WERI-Rb-1 (cell line): ENCODE measurements at regions not wholly inside any gene's neighbourhood (a gene's known extent, or its start where the extent isn't known, plus 50 kb on each side); places are given as distances from the start of the nearest gene placed in this dataset.

Source experiments
- DNase-seq: peaks from one replicate; pipeline ENCODE4 v3.0.0-alpha.2; 2020
- H3K27ac ChIP-seq: fragments of 250-450 bp; sonication (Bioruptor Pico); 2 replicates; pipeline ENCODE4 v1.5.1; 2020; ENCODE audit warnings: mild to moderate bottlenecking, moderate library complexity
- H3K27me3 ChIP-seq: fragments of 250-450 bp; sonication (Bioruptor Pico); 2 replicates; pipeline ENCODE4 v1.5.1; 2021; ENCODE audit warnings: mild to moderate bottlenecking, low read depth, moderate library complexity; ENCODE audit not compliant: insufficient read depth, severe bottlenecking
- H3K36me3 ChIP-seq: fragments of 250-450 bp; sonication (Bioruptor Pico); 2 replicates; pipeline ENCODE4 v1.5.1; 2020; ENCODE audit warnings: mild to moderate bottlenecking, moderate library complexity
- H3K4me3 ChIP-seq: 2 replicates; pipeline ENCODE4 v1.5.1; 2011; ENCODE audit warnings: low read depth, mild to moderate bottlenecking, control low read depth, low read length
- H3K9me3 ChIP-seq: fragments of 250-450 bp; sonication (Bioruptor Pico); 2 replicates; pipeline ENCODE4 v1.5.1; 2021; ENCODE audit warnings: mild to moderate bottlenecking, moderate library complexity; ENCODE audit not compliant: severe bottlenecking
- CTCF ChIP-seq: IDR thresholded peaks from 2 replicates; pipeline ENCODE4 v1.5.1; 2011; ENCODE audit warnings: low read depth, mild to moderate bottlenecking, control low read depth, inconsistent platforms, low read length

GRCh38 chr11:27886857-27887256 lies 186.6 kb upstream of the BDNF start:
- no peaks in the 10 kb centered on the region for H3K27me3 ChIP-seq
- H3K36me3 ChIP-seq = no peaks in the 10 kb centered on the region
- TF ChIP-seq CTCF = no peak
- H3K4me3 ChIP-seq = no peak overlapping the region
- no peaks in the 10 kb centered on the region for H3K9me3 ChIP-seq
- no peak for DNase-seq
- H3K27ac ChIP-seq = no peak overlapping the region

DNA sequence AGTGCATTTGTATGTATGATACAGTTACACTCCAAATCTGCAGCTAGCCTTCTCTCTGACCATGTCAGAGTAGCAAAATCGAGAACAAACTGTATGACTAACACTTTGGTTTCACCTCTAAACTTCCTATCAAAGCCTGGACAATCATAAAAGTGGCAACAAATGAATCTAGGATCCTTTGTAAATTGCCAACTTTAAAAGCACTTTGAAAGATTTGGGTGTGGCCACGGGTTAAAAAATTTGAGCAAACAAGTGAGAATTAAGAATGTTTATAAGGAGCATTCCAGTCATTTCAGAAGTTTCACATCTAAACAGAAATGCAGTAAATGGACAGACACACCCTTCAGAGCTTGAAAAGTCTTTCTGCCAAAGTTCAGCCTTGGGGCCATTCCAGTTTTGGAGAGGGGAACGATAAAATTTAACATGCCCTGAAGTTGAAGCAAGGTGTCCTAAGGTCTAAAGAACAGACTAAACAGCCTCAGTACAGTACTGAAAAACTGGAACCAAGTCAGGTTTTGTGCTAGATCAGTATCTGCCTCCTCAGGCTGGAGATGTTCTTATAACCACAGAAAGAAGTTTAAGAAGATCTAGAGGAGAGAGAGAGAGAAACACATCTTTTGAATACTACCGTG lies 181.9 kb upstream of the BDNF start:
- H3K27ac ChIP-seq = no peak overlapping the region
- no peak for TF ChIP-seq CTCF
- no peaks in the 10 kb centered on the region for H3K9me3 ChIP-seq
- no peaks in the 10 kb centered on the region for H3K27me3 ChIP-seq
- no peaks in the 10 kb centered on the region for H3K36me3 ChIP-seq
- H3K4me3 ChIP-seq = no peak overlapping the region
- DNase-seq = no peak

DNA sequence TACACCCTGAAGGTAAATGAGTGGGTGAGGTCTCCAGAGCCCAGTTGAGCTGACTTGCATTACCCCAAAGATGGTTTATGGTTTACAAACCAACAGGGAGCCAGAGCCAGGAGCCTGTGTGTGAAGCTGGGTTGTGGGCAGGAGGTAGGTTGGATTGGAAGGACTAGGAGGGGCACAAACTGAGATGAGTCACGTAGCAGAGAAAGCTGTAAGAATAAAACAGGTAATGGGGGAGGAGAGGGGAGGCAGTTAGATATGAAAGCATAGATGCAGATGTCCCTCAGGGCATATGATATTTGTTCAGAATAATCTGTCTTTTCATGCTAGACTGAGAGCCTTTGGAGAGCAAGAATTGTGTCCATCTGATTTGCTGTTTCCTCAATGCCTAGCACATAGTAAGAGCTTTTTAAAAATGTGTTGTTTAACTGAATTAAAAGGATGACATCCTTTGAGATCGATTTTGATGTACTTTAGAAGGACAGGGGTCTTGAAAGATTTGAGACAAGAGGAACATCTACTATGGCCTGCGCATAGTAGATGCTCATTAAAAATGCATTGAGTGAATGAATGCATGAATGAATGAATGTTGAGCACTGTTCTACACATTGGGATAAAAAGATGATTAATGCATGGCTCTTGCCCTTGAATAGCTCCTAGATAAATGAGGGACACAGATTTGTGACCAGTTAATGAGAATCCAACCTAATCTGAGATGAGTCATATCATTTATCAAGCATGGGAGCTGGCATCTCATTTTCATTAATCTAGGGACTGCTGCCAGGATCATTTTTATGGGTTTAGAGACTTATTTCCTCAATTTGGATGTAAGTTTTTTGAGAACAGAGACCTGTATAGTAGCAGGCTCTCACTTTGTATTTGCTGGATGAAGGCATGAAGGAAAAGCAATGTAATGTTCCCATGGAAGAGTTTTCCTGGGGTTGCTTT lies 175.8 kb upstream of the BDNF start:
- no peak for TF ChIP-seq CTCF
- H3K36me3 ChIP-seq = no peaks in the 10 kb centered on the region
- DNase-seq = no peak
- no peak overlapping the region for H3K4me3 ChIP-seq
- H3K27me3 ChIP-seq = no peaks in the 10 kb centered on the region
- H3K27ac ChIP-seq = no peak overlapping the region
- no peaks in the 10 kb centered on the region for H3K9me3 ChIP-seq

DNA sequence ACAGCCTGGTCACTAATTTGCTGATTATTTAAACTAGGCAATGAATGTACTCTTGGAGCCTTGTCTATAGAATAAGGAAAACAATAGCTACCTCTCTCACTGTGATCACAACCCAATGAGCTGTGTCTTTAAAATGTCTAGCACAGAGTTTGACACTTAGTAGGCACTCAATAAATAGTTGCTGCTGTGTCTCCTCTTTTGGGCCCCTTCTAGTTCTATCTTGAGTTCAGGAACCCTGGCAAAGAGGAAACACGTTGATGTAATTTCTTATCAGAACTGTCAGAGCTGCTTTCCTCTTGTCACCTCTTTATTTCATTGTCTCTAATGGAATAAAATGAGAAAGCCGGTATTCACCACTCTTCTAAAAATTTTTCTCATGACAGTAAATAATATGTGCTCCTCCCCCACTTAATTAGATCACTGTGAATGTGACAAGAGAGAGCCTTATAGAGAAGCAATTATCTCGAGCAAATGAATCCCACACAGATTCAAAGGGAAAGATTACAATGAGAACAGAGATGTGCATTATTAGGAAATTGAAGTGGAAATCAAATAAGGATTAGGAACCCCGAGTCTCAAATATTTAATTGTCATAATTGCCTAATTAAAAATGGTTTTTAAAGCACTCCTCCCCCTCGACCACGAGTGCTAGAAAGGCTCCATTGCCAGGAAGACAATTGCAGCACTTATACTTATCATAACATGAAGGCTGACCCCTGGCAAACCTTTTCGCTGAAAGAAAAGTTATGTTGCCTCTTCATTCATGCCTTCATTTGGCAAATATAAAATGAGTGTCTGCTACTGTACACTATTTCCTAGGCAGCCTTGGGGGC lies 175.0 kb upstream of the BDNF start:
- Histone ChIP-seq H3K9me3 (no peaks in the 10 kb centered on the region), H3K4me3 (no peak overlapping the region), H3K27ac (no peak overlapping the region), H3K36me3 (no peaks in the 10 kb centered on the region), H3K27me3 (no peaks in the 10 kb centered on the region)
- DNase-seq = no peak
- no peak for TF ChIP-seq CTCF

DNA sequence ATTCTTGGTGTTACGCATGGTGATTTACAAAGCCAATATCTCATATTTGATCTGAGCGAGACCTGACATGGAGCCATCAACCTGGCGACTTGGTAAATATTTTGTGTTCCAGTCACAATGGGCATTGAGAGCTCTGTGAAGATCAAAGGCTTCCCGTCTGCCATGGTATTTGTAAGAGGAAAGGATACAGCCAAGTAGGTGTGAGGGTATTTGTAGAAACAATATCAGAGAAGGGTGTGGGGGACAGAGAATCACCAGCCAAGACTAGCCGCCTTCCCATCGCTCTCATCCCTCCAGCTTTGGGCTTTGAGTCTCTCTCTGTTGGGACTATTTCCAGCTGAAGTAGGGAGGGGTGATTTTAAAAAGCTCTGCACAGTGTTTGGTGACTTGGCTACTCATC lies 173.4 kb upstream of the BDNF start:
- no peaks in the 10 kb centered on the region for H3K36me3 ChIP-seq
- no peak for TF ChIP-seq CTCF
- DNase-seq = no peak
- no peak overlapping the region for H3K27ac ChIP-seq
- H3K9me3 ChIP-seq = no peaks in the 10 kb centered on the region
- H3K4me3 ChIP-seq = no peak overlapping the region
- H3K27me3 ChIP-seq = no peaks in the 10 kb centered on the region
